Activated B cell treated with CpG ODN at 0.5 μM for 24 hours (primary cell): ENCODE measurements at regions not wholly inside any gene's neighbourhood (a gene's known extent, or its start where the extent isn't known, plus 50 kb on each side); places are given as distances from the start of the nearest gene placed in this dataset.

Experiments used
- ATAC-seq: fragments of 200-7000 bp; cut with Tn5 transposase; one replicate; pipeline ENCODE4 v1.10.0; 2021; ENCODE audit warnings: low read depth, mild to moderate bottlenecking, moderate library complexity
- CTCF ChIA-PET: fragments of 350-600 bp; sonication (Branson Sonifier 250); formaldehyde crosslinking; loops from one replicate; lab custom pipeline; 2021; ENCODE audit warnings: antibody characterized with exemption; lab: Charles Lee
- POLR2A ChIA-PET: fragments of 350-600 bp; sonication (Branson Sonifier 250); formaldehyde crosslinking; loops from one replicate; lab custom pipeline; 2021; ENCODE audit warnings: antibody characterized with exemption; lab: Charles Lee
- DNase-seq: peaks from one replicate; pipeline ENCODE4 v3.0.0; 2022
- H3K27ac Mint-ChIP-seq: one replicate; pipeline ENCODE4 v1.8.0; 2020; ENCODE audit warnings: mixed read lengths
- H3K27me3 Mint-ChIP-seq: one replicate; pipeline ENCODE4 v1.8.0; 2021; ENCODE audit warnings: mixed read lengths
- H3K36me3 Mint-ChIP-seq: one replicate; pipeline ENCODE4 v1.8.0; 2021; ENCODE audit warnings: low read depth, mixed read lengths
- H3K4me1 Mint-ChIP-seq: one replicate; pipeline ENCODE4 v1.8.0; 2021; ENCODE audit warnings: mixed read lengths
- H3K4me3 Mint-ChIP-seq: one replicate; pipeline ENCODE4 v1.8.0; 2020; ENCODE audit warnings: mild to moderate bottlenecking, mixed read lengths
- H3K9me3 Mint-ChIP-seq: one replicate; pipeline ENCODE4 v1.8.0; 2020; ENCODE audit warnings: mixed read lengths
- CTCF ChIP-seq: fragments of 200-600 bp; IDR thresholded peaks from one replicate; pipeline ENCODE4 v1.8.0; 2022; ENCODE audit warnings: antibody characterized with exemption, mild to moderate bottlenecking
- intact Hi-C: fragments of 100-400 bp; cut with micrococcal nuclease; formaldehyde crosslinking; loops from one replicate; pipeline ENCODE4 v1.15.1; 2024

- H3K4me1 Mint-ChIP-seq: no peaks in the 10 kb centered on the region
- DNase-seq: no peak
- no peak for ATAC-seq
- ChIA-PET POLR2A (no interaction called here), CTCF (no interaction called here)
- H3K9me3 Mint-ChIP-seq: peaks cover 3% of the 10 kb centered on the region
- TF ChIP-seq CTCF: no peak
- intact Hi-C loops: no loop called here
- H3K36me3 Mint-ChIP-seq: no peaks in the 10 kb centered on the region
- no peak overlapping the region for H3K4me3 Mint-ChIP-seq
- no peak overlapping the region for H3K27ac Mint-ChIP-seq
- no peaks in the 10 kb centered on the region for H3K27me3 Mint-ChIP-seq
Measured at GRCh38 chr16:6492742-6493141, 839.9 kb upstream of the RBFOX1 start.

- no peak overlapping the region for H3K27ac Mint-ChIP-seq
- CTCF ChIA-PET: no interaction called here
Measured at GRCh38 chr16:6484935-6485334, 847.7 kb upstream of the RBFOX1 start.

GRCh38 chr16:6484081-6484480, 848.6 kb upstream of the RBFOX1 start:
- CTCF ChIA-PET: no interaction called here
- Mint-ChIP-seq H3K4me1 (no peaks in the 10 kb centered on the region), H3K9me3 (peaks cover 5% of the 10 kb centered on the region), H3K27ac (no peak overlapping the region), H3K4me3 (no peak overlapping the region), H3K27me3 (peaks cover 6% of the 10 kb centered on the region), H3K36me3 (no peaks in the 10 kb centered on the region)
- DNase-seq (no peak), ATAC-seq (no peak)
- intact Hi-C loops: no loop called here
- POLR2A ChIA-PET: no interaction called here
- TF ChIP-seq CTCF: no peak

More at GRCh38 chr16:6484935-6485334, 847.7 kb upstream of the RBFOX1 start:
- Mint-ChIP-seq H3K36me3 (no peaks in the 10 kb centered on the region), H3K4me3 (no peak overlapping the region), H3K27me3 (peaks cover 6% of the 10 kb centered on the region), H3K9me3 (peaks cover 4% of the 10 kb centered on the region), H3K4me1 (no peaks in the 10 kb centered on the region)
- TF ChIP-seq CTCF: no peak
- DNase-seq (no peak), ATAC-seq (no peak)
- POLR2A ChIA-PET: no interaction called here
- intact Hi-C loops: no loop called here

GRCh38 chr16:6483469-6484033, 849.1 kb upstream of the RBFOX1 start:
- TF ChIP-seq CTCF: no peak
- POLR2A ChIA-PET: no interaction called here
- no peak overlapping the region for H3K27ac Mint-ChIP-seq
- no peak overlapping the region for H3K4me3 Mint-ChIP-seq
- intact Hi-C loops: no loop called here
- H3K27me3 Mint-ChIP-seq: peaks cover 6% of the 10 kb centered on the region
- CTCF ChIA-PET: no interaction called here
- ATAC-seq (no peak), DNase-seq (no peak)
- peaks cover 9% of the 10 kb centered on the region for H3K9me3 Mint-ChIP-seq
- H3K4me1 Mint-ChIP-seq: no peaks in the 10 kb centered on the region
- H3K36me3 Mint-ChIP-seq: no peaks in the 10 kb centered on the region

- DNase-seq: no peak
- TF ChIP-seq CTCF: no peak
- Mint-ChIP-seq H3K27me3 (peaks cover 6% of the 10 kb centered on the region), H3K9me3 (peaks cover 12% of the 10 kb centered on the region), H3K4me3 (no peak overlapping the region), H3K36me3 (no peaks in the 10 kb centered on the region), H3K27ac (no peak overlapping the region), H3K4me1 (no peaks in the 10 kb centered on the region)
- ChIA-PET POLR2A (no interaction called here), CTCF (no interaction called here)
- intact Hi-C loops: no loop called here
- no peak for ATAC-seq
Measured at GRCh38 chr16:6482696-6483468, 849.8 kb upstream of the RBFOX1 start.
